GM23338 (cell line): ENCODE measurements at regions not wholly inside any gene's neighbourhood (a gene's known extent, or its start where the extent isn't known, plus 50 kb on each side); places are given as distances from the start of the nearest gene placed in this dataset.

Source experiments
- CTCF ChIP-seq, 2 experiments: fragments of 200-600 bp in 1 of 2; sonication (generic) in 1 of 2; conservative IDR thresholded peaks; 2 replicates each; pipeline versions ENCODE4 v1.5.1 to v1.6.1; 2016 to 2017; ENCODE audit warnings: antibody characterized with exemption in 2 of 2, low read depth in 2 of 2, mild to moderate bottlenecking in 2 of 2, moderate library complexity in 1 of 2
- EZH2phosphoT487 ChIP-seq: fragments of 200-600 bp; sonication (generic); IDR thresholded peaks from one replicate; pipeline ENCODE4 v1.8.1; 2018; ENCODE audit warnings: antibody characterized with exemption; ENCODE audit not compliant: unreplicated experiment
- STAT1 ChIP-seq: IDR thresholded peaks from one replicate; pipeline ENCODE4 v1.6.1; 2016; ENCODE audit warnings: antibody characterized with exemption; ENCODE audit not compliant: unreplicated experiment
- TF ChIP-seq, protein P1 (sequence below): IDR thresholded peaks from one replicate; pipeline ENCODE4 v1.6.1; 2018; ENCODE audit warnings: antibody characterized with exemption; ENCODE audit not compliant: unreplicated experiment
- TF ChIP-seq, protein P2 (sequence below): IDR thresholded peaks from 2 replicates; pipeline ENCODE4 v1.6.1; 2016; ENCODE audit warnings: antibody characterized with exemption

DNA sequence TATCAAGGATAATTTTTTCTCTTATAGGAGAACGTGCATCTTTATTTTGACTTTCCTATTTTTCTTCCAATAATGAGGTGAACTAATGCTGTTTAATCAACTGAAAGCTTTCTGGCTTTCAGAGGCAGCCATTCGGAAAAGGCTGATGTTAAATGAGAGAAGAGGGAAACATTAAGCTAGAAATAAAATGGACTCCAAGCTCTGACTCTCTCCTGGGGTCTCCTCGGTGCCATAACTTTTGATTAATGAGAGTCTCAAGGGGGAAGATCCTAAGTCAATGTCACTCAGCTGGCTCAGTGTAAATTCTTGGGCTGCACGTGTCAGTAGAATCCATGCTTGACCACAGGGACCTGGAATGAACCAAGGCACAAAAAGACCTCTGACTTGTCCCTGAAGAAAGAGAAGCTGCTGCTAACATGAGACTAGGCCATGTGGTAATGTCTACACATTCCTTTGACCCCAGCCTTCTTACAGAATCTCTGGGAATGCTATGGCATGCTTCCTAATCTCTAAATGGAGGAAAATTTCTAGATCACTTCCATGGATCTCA is 152.2 kb upstream of the RFC3 start:
- TF ChIP-seq EZH2phosphoT487 = no peak
- no peak for TF ChIP-seq CTCF (conservative IDR thresholded peaks at IDR 0.05; ENCODE audit: low read depth in 2 of 2)
- TF ChIP-seq, protein P1, sequence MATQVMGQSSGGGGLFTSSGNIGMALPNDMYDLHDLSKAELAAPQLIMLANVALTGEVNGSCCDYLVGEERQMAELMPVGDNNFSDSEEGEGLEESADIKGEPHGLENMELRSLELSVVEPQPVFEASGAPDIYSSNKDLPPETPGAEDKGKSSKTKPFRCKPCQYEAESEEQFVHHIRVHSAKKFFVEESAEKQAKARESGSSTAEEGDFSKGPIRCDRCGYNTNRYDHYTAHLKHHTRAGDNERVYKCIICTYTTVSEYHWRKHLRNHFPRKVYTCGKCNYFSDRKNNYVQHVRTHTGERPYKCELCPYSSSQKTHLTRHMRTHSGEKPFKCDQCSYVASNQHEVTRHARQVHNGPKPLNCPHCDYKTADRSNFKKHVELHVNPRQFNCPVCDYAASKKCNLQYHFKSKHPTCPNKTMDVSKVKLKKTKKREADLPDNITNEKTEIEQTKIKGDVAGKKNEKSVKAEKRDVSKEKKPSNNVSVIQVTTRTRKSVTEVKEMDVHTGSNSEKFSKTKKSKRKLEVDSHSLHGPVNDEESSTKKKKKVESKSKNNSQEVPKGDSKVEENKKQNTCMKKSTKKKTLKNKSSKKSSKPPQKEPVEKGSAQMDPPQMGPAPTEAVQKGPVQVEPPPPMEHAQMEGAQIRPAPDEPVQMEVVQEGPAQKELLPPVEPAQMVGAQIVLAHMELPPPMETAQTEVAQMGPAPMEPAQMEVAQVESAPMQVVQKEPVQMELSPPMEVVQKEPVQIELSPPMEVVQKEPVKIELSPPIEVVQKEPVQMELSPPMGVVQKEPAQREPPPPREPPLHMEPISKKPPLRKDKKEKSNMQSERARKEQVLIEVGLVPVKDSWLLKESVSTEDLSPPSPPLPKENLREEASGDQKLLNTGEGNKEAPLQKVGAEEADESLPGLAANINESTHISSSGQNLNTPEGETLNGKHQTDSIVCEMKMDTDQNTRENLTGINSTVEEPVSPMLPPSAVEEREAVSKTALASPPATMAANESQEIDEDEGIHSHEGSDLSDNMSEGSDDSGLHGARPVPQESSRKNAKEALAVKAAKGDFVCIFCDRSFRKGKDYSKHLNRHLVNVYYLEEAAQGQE = no peak
- TF ChIP-seq, protein P2, sequence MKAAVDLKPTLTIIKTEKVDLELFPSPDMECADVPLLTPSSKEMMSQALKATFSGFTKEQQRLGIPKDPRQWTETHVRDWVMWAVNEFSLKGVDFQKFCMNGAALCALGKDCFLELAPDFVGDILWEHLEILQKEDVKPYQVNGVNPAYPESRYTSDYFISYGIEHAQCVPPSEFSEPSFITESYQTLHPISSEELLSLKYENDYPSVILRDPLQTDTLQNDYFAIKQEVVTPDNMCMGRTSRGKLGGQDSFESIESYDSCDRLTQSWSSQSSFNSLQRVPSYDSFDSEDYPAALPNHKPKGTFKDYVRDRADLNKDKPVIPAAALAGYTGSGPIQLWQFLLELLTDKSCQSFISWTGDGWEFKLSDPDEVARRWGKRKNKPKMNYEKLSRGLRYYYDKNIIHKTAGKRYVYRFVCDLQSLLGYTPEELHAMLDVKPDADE = no peak
- no peak for TF ChIP-seq STAT1
